MM.1S (cell line): ENCODE measurements at regions not wholly inside any gene's neighbourhood (a gene's known extent, or its start where the extent isn't known, plus 50 kb on each side); places are given as distances from the start of the nearest gene placed in this dataset.
"Not testable (repeated sequence)": the region's sequence is repeated elsewhere in the genome, so short reads cannot be mapped to it uniquely, and the experiment has no call there.

Source experiments
- DNase-seq: peaks from one replicate; pipeline ENCODE4 v3.0.0-alpha.2; 2015
- H2AFZ ChIP-seq: fragments of 300-600 bp; sonication (generic); 2 replicates; pipeline ENCODE4 v1.6.0; 2016; ENCODE audit warnings: antibody characterized with exemption, low read length
- H3F3A ChIP-seq: fragments of 300-600 bp; sonication (generic); 2 replicates; pipeline ENCODE4 v1.6.1; 2016; ENCODE audit warnings: mild to moderate bottlenecking, antibody characterized with exemption, low read length, moderate library complexity, mixed read lengths; ENCODE audit not compliant: insufficient read depth
- H3K27ac ChIP-seq: fragments of 300-600 bp; sonication (generic); 2 replicates; pipeline ENCODE4 v1.5.1; 2016; ENCODE audit warnings: mild to moderate bottlenecking, low read length
- H3K27me3 ChIP-seq: fragments of 300-600 bp; sonication (generic); replicated peaks from 2 replicates; pipeline ENCODE4 v1.6.0; 2016; ENCODE audit warnings: low read length; ENCODE audit not compliant: insufficient read depth
- H3K36me3 ChIP-seq: fragments of 300-600 bp; sonication (generic); replicated peaks from 2 replicates; pipeline ENCODE4 v1.6.1; 2016; ENCODE audit warnings: mild to moderate bottlenecking, low read length, mixed read lengths; ENCODE audit not compliant: insufficient read depth
- H3K4me1 ChIP-seq: fragments of 300-600 bp; sonication (generic); 2 replicates; pipeline ENCODE4 v1.6.1; 2016; ENCODE audit warnings: low read length, mixed read lengths
- H3K4me2 ChIP-seq: fragments of 300-600 bp; sonication (generic); 2 replicates; pipeline ENCODE4 v1.6.0; 2016; ENCODE audit warnings: low read depth, low read length
- H3K4me3 ChIP-seq: fragments of 300-600 bp; sonication (generic); 2 replicates; pipeline ENCODE4 v1.5.1; 2016; ENCODE audit warnings: low read length, mixed read lengths
- H3K79me2 ChIP-seq: fragments of 300-600 bp; sonication (generic); 2 replicates; pipeline ENCODE4 v1.6.1; 2016; ENCODE audit warnings: mixed run types, low read length, mixed read lengths
- H3K9ac ChIP-seq: fragments of 300-600 bp; sonication (generic); 2 replicates; pipeline ENCODE4 v1.6.1; 2016; ENCODE audit warnings: low read length, mixed read lengths
- H3K9me2 ChIP-seq: fragments of 300-600 bp; sonication (generic); replicated peaks from 2 replicates; pipeline ENCODE4 v1.6.1; 2016; ENCODE audit warnings: mild to moderate bottlenecking, low read length, mixed read lengths; ENCODE audit not compliant: insufficient read depth
- H3K9me3 ChIP-seq: fragments of 300-600 bp; sonication (generic); replicated peaks from 2 replicates; pipeline ENCODE4 v1.6.1; 2016; ENCODE audit warnings: mild to moderate bottlenecking, low read length, mixed read lengths; ENCODE audit not compliant: insufficient read depth
- H4K20me1 ChIP-seq: fragments of 300-600 bp; sonication (generic); 2 replicates; pipeline ENCODE4 v1.6.1; 2016; ENCODE audit warnings: mild to moderate bottlenecking, low read length, moderate library complexity, mixed read lengths; ENCODE audit not compliant: insufficient read depth
- EZH2 ChIP-seq: fragments of 300-600 bp; sonication (generic); optimal IDR thresholded peaks from 2 replicates; pipeline ENCODE3; 2017; ENCODE audit warnings: low read depth, mild to moderate bottlenecking, antibody characterized with exemption, low read length, mixed read lengths
- EZH2phosphoT487 ChIP-seq: fragments of 300-600 bp; sonication (generic); IDR thresholded peaks from 2 replicates; pipeline ENCODE4 v1.6.1; 2018; ENCODE audit warnings: antibody characterized with exemption, low read length
- TF ChIP-seq, protein P1 (sequence below): fragments of 300-600 bp; sonication (generic); IDR thresholded peaks from 2 replicates; pipeline ENCODE4 v1.5.1; 2016; ENCODE audit warnings: antibody characterized with exemption, low read length, mixed read lengths

DNA sequence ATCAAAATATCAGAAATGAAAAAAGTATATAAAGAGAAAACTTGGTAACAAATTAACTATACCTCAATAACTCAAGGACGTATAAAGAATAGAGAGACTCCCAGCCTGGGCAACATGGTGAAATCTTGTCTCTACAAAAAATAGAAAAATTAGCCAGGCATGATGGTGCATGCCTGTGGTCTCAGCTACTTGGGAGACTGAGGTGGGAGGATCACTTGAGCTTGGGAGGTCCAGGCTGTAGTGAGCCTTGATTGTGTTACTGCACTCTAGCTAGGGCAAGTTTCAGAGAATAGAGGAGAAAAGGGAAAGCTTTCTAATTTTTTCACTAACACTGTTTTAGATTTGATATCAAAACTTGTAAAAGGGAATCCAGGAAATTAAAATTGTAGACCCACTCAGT lies 295.9 kb downstream of the GJA1 start:
- no peak overlapping the region for H3K4me3 ChIP-seq

DNA sequence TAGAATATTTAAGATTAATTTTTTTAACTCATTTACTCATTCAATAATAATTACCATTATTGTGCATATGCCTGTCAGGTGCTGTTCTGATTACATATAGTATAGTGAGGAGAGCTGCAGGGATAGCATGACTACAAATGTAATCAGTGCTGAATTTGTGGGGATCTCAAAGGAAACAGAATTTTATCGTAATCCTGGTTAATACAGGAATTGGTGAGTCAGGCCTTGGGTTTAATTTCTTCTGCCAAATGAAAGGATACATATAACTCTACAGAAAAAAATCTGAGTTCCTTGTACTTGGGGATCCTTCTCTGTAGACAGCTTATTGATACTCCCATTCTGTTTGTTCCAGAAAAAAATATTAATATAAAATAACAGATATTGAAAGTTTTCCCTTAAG lies 297.2 kb downstream of the GJA1 start:
- H3K27ac ChIP-seq: no peak overlapping the region
- no peak overlapping the region for H2AFZ ChIP-seq
- H3K4me2 ChIP-seq: no peak overlapping the region
- no peaks in the 10 kb centered on the region for H3F3A ChIP-seq
- H3K9me2 ChIP-seq: no peaks in the 10 kb centered on the region
- H3K27me3 ChIP-seq: no peaks in the 10 kb centered on the region
- no peaks in the 10 kb centered on the region for H3K79me2 ChIP-seq
- H3K36me3 ChIP-seq: no peaks in the 10 kb centered on the region
- H3K4me3 ChIP-seq: no peak overlapping the region
- no peak overlapping the region for H3K9ac ChIP-seq
- TF ChIP-seq EZH2phosphoT487: no peak
- no peak for DNase-seq
- no peaks in the 10 kb centered on the region for H3K9me3 ChIP-seq
- H4K20me1 ChIP-seq: no peaks in the 10 kb centered on the region
- H3K4me1 ChIP-seq: no peaks in the 10 kb centered on the region

More for the DNA sequence above, 295.9 kb downstream of the GJA1 start:
- Histone ChIP-seq H3K36me3 (no peaks in the 10 kb centered on the region), H3K4me2 (no peak overlapping the region), H4K20me1 (no peaks in the 10 kb centered on the region), H3K9me3 (no peaks in the 10 kb centered on the region), H3K79me2 (no peaks in the 10 kb centered on the region), H3K4me1 (no peaks in the 10 kb centered on the region), H2AFZ (no peak overlapping the region), H3K9me2 (no peaks in the 10 kb centered on the region), H3K27me3 (no peaks in the 10 kb centered on the region), H3F3A (no peaks in the 10 kb centered on the region), H3K27ac (no peak overlapping the region), H3K9ac (no peak overlapping the region)
- DNase-seq: no peak
- TF ChIP-seq EZH2phosphoT487 (no peak), EZH2 (no peak)
- TF ChIP-seq, protein P1, sequence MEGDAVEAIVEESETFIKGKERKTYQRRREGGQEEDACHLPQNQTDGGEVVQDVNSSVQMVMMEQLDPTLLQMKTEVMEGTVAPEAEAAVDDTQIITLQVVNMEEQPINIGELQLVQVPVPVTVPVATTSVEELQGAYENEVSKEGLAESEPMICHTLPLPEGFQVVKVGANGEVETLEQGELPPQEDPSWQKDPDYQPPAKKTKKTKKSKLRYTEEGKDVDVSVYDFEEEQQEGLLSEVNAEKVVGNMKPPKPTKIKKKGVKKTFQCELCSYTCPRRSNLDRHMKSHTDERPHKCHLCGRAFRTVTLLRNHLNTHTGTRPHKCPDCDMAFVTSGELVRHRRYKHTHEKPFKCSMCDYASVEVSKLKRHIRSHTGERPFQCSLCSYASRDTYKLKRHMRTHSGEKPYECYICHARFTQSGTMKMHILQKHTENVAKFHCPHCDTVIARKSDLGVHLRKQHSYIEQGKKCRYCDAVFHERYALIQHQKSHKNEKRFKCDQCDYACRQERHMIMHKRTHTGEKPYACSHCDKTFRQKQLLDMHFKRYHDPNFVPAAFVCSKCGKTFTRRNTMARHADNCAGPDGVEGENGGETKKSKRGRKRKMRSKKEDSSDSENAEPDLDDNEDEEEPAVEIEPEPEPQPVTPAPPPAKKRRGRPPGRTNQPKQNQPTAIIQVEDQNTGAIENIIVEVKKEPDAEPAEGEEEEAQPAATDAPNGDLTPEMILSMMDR: no peak

DNA sequence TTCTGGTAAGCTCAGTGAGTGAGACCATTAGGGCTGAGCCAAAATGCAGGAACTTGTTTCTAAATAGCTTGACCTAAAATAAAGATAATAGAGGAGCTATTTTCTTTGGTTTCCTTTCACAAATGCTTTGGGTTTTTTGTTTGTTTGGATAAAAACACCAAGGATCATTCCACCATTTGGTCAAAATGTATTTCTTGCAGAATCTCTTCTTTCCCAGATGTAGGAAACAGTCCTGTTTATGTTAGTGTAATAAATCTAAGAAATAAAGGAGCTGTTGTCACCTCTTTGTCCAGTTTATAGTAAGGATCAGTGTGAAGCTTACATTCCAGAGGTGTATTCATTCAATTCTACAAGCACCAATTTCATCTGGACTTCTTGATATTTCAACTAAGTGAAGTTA lies 297.8 kb downstream of the GJA1 start:
- TF ChIP-seq EZH2phosphoT487: no peak
- no peak for TF ChIP-seq EZH2
- TF ChIP-seq, protein P1: no peak
- no peak overlapping the region for H3K9ac ChIP-seq
- no peaks in the 10 kb centered on the region for H3K27me3 ChIP-seq
- H3F3A ChIP-seq: no peaks in the 10 kb centered on the region
- no peaks in the 10 kb centered on the region for H4K20me1 ChIP-seq
- no peaks in the 10 kb centered on the region for H3K36me3 ChIP-seq
- no peak for DNase-seq
- H3K4me3 ChIP-seq: no peak overlapping the region
- H3K4me1 ChIP-seq: no peaks in the 10 kb centered on the region
- no peaks in the 10 kb centered on the region for H3K9me2 ChIP-seq
- no peak overlapping the region for H2AFZ ChIP-seq
- no peak overlapping the region for H3K4me2 ChIP-seq
- no peaks in the 10 kb centered on the region for H3K79me2 ChIP-seq
- no peak overlapping the region for H3K27ac ChIP-seq
- H3K9me3 ChIP-seq: no peaks in the 10 kb centered on the region

DNA sequence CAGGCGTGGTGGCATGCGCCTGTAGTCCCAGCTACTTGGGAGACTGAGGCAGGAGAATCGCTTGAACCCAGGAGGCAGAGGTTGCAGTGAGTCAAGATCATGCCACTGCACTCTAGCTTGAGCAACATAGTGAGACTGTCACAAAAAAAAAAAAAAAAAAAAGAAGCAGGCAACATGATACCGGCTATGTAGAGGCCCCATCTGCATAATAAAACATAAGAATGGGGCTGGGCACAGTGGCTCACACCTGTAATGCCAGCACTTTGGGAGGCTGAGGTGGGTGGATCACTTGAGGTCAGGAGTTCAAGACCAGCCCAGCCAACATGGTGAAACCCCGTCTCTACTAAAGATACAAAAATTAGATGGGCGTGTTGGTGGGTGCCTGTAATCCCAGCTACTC lies 304.7 kb downstream of the GJA1 start:
- not testable (repeated sequence) for DNase-seq, H4K20me1 ChIP-seq, H3K4me2 ChIP-seq

More for the DNA sequence above, 304.7 kb downstream of the GJA1 start:
- not testable (repeated sequence) for H2AFZ ChIP-seq, H3K36me3 ChIP-seq, H3K9ac ChIP-seq, H3K9me3 ChIP-seq, H3F3A ChIP-seq, H3K4me1 ChIP-seq, H3K79me2 ChIP-seq, H3K27me3 ChIP-seq, H3K9me2 ChIP-seq, H3K4me3 ChIP-seq, H3K27ac ChIP-seq
